ENCODE measurements at regions not wholly inside any gene's neighbourhood (a gene's known extent, or its start where the extent isn't known, plus 50 kb on each side); places are given as distances from the start of the nearest gene placed in this dataset.

DNA sequence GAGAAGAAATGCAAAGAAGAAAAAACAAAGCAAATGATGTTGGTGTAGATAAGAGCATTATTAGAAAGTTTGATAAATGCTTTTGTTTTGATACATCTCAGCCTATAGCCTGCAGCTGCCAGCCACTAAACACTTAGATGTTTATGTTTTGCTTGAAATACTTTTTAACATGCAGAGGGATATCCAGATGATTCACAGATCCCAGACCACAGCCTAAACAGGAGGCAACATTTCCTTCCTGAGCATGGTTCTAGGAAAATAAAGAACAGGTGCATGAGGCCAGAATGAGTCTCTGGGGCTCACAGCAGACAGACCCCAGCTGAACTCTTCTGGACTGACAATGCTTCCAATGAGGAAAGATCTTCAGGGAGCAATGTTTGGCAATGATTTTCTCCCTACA is 103.7 kb upstream of the EEA1 start:
- TF ChIP-seq, protein P1, sequence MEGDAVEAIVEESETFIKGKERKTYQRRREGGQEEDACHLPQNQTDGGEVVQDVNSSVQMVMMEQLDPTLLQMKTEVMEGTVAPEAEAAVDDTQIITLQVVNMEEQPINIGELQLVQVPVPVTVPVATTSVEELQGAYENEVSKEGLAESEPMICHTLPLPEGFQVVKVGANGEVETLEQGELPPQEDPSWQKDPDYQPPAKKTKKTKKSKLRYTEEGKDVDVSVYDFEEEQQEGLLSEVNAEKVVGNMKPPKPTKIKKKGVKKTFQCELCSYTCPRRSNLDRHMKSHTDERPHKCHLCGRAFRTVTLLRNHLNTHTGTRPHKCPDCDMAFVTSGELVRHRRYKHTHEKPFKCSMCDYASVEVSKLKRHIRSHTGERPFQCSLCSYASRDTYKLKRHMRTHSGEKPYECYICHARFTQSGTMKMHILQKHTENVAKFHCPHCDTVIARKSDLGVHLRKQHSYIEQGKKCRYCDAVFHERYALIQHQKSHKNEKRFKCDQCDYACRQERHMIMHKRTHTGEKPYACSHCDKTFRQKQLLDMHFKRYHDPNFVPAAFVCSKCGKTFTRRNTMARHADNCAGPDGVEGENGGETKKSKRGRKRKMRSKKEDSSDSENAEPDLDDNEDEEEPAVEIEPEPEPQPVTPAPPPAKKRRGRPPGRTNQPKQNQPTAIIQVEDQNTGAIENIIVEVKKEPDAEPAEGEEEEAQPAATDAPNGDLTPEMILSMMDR (conservative IDR thresholded peaks at IDR 0.05; ENCODE audit: low read length), result no peak
- TF ChIP-seq EZH2phosphoT487 (IDR thresholded peaks at IDR 0.05; ENCODE audit: borderline replicate concordance), result no peak
